ENCODE measurements at regions not wholly inside any gene's neighbourhood (a gene's known extent, or its start where the extent isn't known, plus 50 kb on each side); places are given as distances from the start of the nearest gene placed in this dataset.
"Not testable (repeated sequence)": the region's sequence is repeated elsewhere in the genome, so short reads cannot be mapped to it uniquely, and the experiment has no call there.

GRCh38 chr10:63675171-63675570 is 154.0 kb downstream of the REEP3 start:
- no peak for DNase-seq (ENCODE audit: low read depth, low spot score)

DNA sequence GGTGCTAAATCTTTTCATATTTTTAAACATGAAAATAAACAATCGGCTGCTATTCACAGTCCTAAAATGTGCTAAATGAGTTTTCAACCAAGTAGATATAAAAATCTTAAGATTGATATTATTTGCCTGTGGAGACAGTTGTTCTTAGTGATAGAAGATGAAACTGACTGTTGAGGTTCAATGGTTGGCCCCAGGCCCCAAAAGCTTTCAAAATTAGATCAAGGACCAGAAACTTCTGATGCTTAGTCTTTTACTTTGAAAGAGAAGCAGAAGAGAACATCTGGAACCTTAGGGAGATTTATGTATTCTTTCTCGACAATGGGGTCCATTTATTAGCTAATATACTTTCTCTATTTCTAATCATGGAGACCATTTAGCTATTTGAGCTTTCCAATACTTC is 155.8 kb downstream of the REEP3 start:
- no peak for DNase-seq (ENCODE audit: low read depth, low spot score)

DNA sequence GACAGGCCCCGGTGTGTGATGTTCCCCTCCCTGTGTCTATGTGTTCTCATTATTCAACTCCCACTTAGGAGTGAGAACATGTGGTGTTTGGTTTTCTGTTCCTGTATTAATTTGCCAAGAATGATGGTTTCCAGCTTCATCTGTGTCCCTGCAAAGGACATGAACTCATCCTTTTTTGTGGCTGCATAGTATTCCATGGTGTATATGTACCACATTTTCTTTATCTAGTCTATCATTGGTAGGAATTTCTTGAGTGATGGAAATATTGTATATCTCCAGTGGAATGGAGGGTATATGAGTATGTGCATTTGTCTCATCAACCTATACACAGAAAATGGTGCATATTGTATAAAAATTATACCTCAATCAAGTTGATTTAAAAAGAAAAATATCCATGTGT is 159.3 kb downstream of the REEP3 start:
- not testable (repeated sequence) for DNase-seq (ENCODE audit: low read depth, low spot score)

DNA sequence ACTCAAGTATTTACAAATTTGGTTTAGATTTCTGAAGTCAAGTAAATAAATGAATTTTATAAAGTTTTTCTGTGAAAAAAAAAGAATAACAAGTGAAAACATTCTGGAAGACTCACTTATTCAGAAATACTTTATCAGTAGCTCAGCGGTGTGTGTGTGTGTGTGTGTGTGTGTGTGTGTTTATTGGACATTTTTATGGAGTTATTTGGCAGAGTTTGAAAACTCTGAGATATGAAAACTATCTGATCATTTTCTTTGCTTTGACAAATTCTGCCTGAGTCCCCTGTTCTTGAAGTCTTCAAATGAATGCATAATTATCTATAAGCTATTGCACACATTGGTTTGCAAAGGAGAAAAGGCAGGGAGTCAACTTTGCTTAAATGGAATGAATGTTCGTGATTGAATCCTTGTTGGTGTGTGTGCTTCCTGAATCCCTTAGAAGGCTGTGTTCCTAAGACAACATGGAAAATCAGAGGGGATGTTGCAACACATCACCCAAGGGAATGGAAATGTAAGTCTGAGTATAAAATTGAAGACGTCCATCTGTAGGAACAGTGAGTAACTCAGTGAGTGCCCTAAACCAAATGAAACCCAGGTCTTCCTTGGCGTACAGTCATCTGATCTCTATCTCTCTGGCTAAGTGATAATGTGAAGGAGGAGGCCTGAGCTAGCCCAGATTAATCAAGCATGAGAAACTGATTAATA is 160.9 kb downstream of the REEP3 start:
- DNase-seq (ENCODE audit: low read depth, low spot score): peak; percentile 68

- DNase-seq (ENCODE audit: low read depth, low spot score): not testable (repeated sequence)
Measured at GRCh38 chr10:63682698-63683052, 161.5 kb downstream of the REEP3 start.

- DNase-seq (ENCODE audit: low read depth, low spot score): no peak
Measured at GRCh38 chr10:63683223-63683622, 162.0 kb downstream of the REEP3 start.

DNA sequence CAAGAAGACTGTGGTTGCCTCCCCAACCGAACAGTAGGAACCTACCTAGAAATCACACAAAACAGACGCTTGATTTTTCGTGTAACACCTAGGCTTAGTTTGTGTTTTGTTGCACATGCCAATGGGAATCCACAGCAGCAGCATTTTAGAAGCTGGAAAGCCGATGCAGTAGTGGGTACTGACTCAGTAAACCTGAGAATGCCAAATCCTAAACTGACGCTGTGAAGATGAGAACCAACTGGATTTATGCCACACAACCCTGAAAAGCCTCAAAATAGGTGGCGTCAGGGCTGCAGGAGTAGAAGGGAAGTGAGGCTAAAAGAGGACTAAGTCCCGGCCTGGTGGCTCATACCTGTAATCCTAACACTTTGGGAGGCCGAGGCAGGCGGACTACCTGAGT is 162.5 kb downstream of the REEP3 start:
- DNase-seq (ENCODE audit: low read depth, low spot score): no peak

DNA sequence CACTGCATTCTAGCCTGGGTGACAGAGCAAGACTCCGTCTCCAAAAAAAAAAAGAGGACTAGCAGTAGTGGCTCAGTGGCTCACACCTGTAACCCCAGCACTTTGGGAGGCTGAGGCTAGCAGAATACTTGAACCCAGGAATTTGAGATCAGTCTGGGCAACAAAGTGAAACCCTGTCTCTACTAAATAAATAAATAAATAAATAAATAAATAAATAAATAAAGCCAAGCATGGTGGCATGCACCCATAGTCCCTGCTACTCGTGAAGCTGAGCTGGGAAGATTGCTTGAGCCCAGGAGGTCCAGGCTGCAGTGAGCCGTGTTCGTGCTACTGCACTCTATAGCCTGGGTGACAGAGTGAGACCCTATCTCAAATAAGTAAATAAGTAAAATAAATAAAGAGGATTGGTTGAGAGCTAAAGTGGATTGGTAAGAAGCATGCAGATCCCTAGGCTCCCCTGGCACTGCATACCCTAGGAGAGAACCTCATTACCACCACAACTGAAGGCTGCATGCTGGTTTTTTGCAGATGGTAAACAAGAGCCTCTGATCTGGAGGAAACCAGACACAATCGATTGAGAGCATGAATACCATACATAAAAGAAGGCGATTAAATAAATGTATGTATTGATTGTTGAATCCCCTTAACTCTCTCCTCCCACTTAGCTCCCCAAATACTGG is 163.2 kb downstream of the REEP3 start:
- no peak for DNase-seq (ENCODE audit: low read depth, low spot score)

DNA sequence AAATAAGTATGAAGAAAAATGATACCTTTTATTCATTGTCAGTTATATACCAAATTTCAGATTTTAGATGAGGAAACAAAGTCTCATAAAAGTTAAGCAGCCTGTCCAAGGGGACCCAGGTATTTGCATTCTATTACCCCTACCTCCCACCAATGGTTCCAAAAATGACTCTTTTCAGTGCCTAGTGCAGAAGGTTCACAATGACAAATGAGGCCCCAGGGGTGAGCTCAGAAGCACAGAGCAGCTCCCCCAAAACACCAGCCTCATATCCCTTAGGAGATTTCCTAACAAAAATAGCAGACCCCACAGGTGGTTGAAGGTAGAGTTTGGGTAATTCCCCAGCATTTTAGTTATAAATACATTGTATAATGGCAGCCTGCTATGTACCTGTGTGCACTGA is 168.6 kb downstream of the REEP3 start:
- DNase-seq (ENCODE audit: low read depth, low spot score): no peak

DNA sequence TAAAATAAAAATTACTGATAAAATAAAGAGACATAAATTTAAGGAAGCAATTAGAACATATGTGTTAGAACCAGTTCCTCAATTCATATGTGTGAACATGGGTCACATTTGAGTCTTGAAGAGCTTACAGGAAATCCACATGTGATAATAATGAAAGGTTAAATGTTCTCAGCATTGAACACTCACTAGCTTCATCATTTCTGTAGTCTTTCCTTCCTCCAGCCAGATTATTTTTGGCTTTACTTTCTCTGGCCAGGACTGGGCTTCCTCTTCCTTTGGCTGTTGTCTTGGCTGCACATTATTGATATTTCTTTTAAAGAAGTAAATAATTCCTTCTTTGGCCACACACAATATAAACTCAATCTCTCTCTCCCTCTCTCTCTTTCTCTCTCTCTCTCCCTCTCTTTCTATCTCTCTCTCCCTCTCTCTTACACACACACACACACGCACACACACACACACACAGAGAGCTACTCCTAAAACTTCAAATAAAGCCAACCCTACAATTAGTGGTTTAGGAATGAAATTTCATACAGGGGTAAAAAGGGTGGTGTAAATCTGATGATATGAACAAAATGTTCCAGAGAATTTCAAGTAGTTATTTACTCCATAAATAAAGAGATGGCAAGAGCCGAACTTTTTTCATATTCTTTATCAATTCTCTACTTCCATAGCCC is 171.2 kb downstream of the REEP3 start:
- no peak for DNase-seq (ENCODE audit: low read depth, low spot score)

GRCh38 chr10:63693021-63693420 is 171.8 kb downstream of the REEP3 start:
- DNase-seq (ENCODE audit: low read depth, low spot score): not testable (repeated sequence)

DNA sequence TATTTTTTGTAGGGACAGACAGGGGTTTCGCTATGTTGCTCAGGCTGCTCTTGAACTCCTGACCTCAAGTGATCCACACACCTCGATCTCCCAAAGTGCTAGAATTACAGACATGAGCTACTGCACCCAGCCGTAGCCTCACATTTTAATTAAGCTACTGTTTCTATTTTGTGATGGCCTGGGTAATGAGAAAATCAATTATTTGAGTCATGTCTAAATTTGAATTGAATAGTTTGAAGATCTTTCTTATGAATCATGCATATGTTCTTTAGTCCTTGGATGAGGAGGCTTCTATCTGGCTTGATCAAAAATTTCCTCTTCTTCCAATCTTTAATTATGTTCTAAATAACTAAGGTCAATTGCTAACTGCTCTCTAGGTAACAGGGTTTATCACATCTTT is 175.0 kb downstream of the REEP3 start:
- DNase-seq (ENCODE audit: low read depth, low spot score): no peak

- no peak for DNase-seq (ENCODE audit: low read depth, low spot score)
Measured at GRCh38 chr10:63697956-63698786, 177.0 kb downstream of the REEP3 start.

DNA sequence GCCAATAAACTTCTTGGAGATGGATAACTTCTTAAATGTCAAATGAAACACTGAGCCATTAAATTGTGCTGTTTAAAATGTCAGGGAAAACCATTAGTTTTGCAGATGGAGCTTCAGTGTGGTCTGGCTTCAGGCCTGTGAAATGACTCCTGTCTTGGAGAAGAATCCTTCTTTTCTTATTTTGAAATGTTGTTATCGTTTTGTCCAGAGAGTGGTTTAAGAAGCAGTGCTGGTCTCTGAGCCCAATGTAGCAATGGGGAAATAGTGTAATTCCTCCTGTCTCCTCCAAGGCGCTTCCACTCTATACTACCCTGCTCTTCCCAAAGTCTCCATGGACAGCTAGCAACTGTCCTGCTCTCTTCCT is 177.6 kb downstream of the REEP3 start:
- DNase-seq (ENCODE audit: low read depth, low spot score): no peak

DNA sequence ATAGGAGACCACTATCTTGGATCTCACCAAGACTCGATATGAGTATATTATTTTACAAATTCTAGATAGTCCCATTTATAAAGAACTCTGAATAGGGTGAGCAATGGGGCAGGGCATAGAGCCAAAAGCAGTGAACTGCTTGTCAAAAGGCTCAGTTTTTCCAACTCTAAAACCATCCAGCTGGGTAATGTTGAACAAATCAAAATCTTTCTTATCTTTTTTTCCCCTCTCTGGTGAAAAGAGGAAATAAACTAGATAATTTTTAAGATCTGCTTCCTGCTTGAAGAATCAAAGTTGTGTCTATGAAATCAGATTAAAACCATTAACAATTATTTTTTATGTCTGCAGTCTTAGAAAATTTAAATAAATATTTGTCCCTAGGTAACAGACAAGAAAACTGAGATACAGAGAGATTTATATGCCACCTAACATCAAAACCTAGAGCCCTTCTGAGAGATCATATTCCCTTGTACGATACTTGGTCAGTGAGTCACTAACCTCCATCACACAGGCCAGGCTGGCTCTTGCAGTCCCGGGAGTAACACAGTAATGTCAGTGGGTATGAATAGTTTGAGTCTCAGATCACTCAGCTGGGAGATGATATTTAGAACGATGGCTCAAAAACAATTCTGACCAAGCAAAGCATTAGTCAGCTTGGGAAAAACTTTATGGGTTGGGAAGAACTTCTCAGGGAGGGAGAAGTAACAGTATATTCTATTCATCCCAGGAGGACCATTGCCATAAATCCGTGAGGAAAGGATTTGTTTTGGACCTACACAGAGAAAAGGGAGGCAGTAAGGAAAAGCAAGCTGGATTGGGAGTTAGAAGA is 178.8 kb downstream of the REEP3 start:
- peak; percentile 78 for DNase-seq (ENCODE audit: low read depth, low spot score)

- no peak for DNase-seq (ENCODE audit: low read depth, low spot score)
Measured at GRCh38 chr10:63700631-63701156, 179.5 kb downstream of the REEP3 start.

- no peak for DNase-seq (ENCODE audit: low read depth, low spot score)
Measured at GRCh38 chr10:63702092-63702491, 180.9 kb downstream of the REEP3 start.

GRCh38 chr10:63703113-63703670 is 182.0 kb downstream of the REEP3 start:
- no peak for DNase-seq (ENCODE audit: low read depth, low spot score)

GRCh38 chr10:63703740-63704345 is 182.6 kb downstream of the REEP3 start:
- DNase-seq (ENCODE audit: low read depth, low spot score): no peak

GRCh38 chr10:63707254-63707910 is 186.2 kb downstream of the REEP3 start:
- DNase-seq (ENCODE audit: low read depth, low spot score): peak; percentile 97
